Vagina (tissue), 2 donors: ENCODE measurements at regions not wholly inside any gene's neighbourhood (a gene's known extent, or its start where the extent isn't known, plus 50 kb on each side); places are given as distances from the start of the nearest gene placed in this dataset.

ENCODE experiments used
- DNase-seq, 2 donors: peaks; one replicate each; pipeline ENCODE4 v3.0.0-alpha.2; 2017; ENCODE audit errors: extremely low spot score in 2 of 2
- H3K27ac ChIP-seq: fragments of 200-600 bp; sonication (generic); one replicate; pipeline ENCODE4 v1.5.1; 2019
- H3K27me3 ChIP-seq: fragments of 200-600 bp; sonication (generic); one replicate; pipeline ENCODE4 v1.5.1; 2019
- H3K36me3 ChIP-seq, 2 donors: fragments of 200-600 bp; sonication (generic); one replicate each; pipeline ENCODE4 v1.5.1; 2017 to 2019
- H3K4me1 ChIP-seq: fragments of 200-600 bp; sonication (generic); one replicate; pipeline ENCODE4 v1.5.1; 2019
- H3K4me3 ChIP-seq, 2 donors: fragments of 200-600 bp; sonication (generic); 1 replicate in 1 of 2; 2 replicates in 1 of 2; pipeline ENCODE4 v1.5.1; 2016 to 2019
- H3K9me3 ChIP-seq: fragments of 200-600 bp; sonication (generic); one replicate; pipeline ENCODE4 v1.5.1; 2019
- CTCF ChIP-seq, 3 experiments: fragments of 450-650 bp in 2 of 3; fragments of 200-600 bp in 1 of 3; sonication (generic) in 1 of 3; IDR thresholded peaks; one replicate each; pipeline ENCODE4 v1.5.1; 2017 to 2019; ENCODE audit warnings: antibody characterized with exemption in 3 of 3, mild to moderate bottlenecking in 2 of 3, moderate library complexity in 2 of 3
- POLR2A ChIP-seq, 2 donors: fragments of 450-650 bp; IDR thresholded peaks; one replicate each; pipeline ENCODE4 v1.6.1; 2017; ENCODE audit warnings: antibody characterized with exemption in 2 of 2, mild to moderate bottlenecking in 2 of 2, moderate library complexity in 2 of 2
- POLR2AphosphoS5 ChIP-seq, 2 donors: sonication (generic); formaldehyde crosslinking; IDR thresholded peaks; one replicate each; pipeline ENCODE4 v1.9.0; 2017; ENCODE audit warnings: antibody characterized with exemption in 2 of 2, mild to moderate bottlenecking in 2 of 2, low read depth in 1 of 2; ENCODE audit not compliant: insufficient read depth in 1 of 2
- intact Hi-C: fragments of 100-400 bp; cut with DNase I; formaldehyde crosslinking; loops from one replicate; pipeline ENCODE4 v1.15.1; 2023

- DNase-seq: no peak
- TF ChIP-seq CTCF (IDR thresholded peaks at IDR 0.05) (no peak), POLR2A (IDR thresholded peaks at IDR 0.05) (no peak), POLR2AphosphoS5 (IDR thresholded peaks at IDR 0.05; ENCODE audit: insufficient read depth in 1 of 2, low read depth in 1 of 2) (no peak)
- H3K27me3 ChIP-seq: no peaks in the 10 kb centered on the region
- H3K4me3 ChIP-seq: no peak overlapping the region
- H3K27ac ChIP-seq: no peak overlapping the region
- H3K4me1 ChIP-seq: peaks cover 12% of the 10 kb centered on the region
- H3K9me3 ChIP-seq: no peaks in the 10 kb centered on the region
- no peaks in the 10 kb centered on the region for H3K36me3 ChIP-seq
- intact Hi-C loops: no loop called here
Measured at GRCh38 chr2:15681089-15681885, 89.6 kb downstream of the DDX1 start.

GRCh38 chr2:15682354-15682753 lies 90.7 kb downstream of the DDX1 start:
- Histone ChIP-seq H3K9me3 (no peaks in the 10 kb centered on the region), H3K4me1 (peaks cover 10% of the 10 kb centered on the region), H3K4me3 (no peak overlapping the region), H3K27me3 (no peaks in the 10 kb centered on the region), H3K36me3 (no peaks in the 10 kb centered on the region), H3K27ac (no peak overlapping the region)
- intact Hi-C loops: no loop called here
- DNase-seq: no peak
- TF ChIP-seq CTCF (IDR thresholded peaks at IDR 0.05) (no peak), POLR2A (IDR thresholded peaks at IDR 0.05) (no peak), POLR2AphosphoS5 (IDR thresholded peaks at IDR 0.05; ENCODE audit: insufficient read depth in 1 of 2, low read depth in 1 of 2) (no peak)

GRCh38 chr2:15684161-15685039 lies 92.7 kb downstream of the DDX1 start:
- no peaks in the 10 kb centered on the region for H3K36me3 ChIP-seq
- no peak for DNase-seq
- H3K27ac ChIP-seq: no peak overlapping the region
- intact Hi-C loops: no loop called here
- no peaks in the 10 kb centered on the region for H3K4me1 ChIP-seq
- TF ChIP-seq POLR2AphosphoS5 (IDR thresholded peaks at IDR 0.05; ENCODE audit: insufficient read depth in 1 of 2, low read depth in 1 of 2) (no peak), POLR2A (IDR thresholded peaks at IDR 0.05) (no peak), CTCF (IDR thresholded peaks at IDR 0.05) (no peak)
- H3K4me3 ChIP-seq: no peak overlapping the region
- H3K27me3 ChIP-seq: no peaks in the 10 kb centered on the region
- no peaks in the 10 kb centered on the region for H3K9me3 ChIP-seq

DNA sequence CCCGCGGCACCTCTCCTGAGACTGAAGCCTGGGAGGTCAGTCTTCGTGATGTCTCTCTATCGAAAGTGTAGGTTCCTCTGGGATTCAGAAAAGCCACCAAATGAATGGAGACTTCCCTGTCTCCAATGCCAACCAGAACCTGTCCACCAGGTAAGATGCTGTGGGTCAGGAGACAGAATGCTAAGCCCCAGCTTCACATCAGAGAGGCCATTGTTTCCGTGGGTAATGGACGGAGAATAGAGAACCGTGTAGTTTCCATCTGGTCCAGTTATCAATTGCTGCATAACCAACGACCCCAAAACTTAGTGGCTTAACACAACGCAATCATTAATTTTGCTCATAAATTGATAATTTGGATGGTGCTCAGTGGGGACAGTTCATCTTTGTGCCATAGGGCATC lies 93.5 kb downstream of the DDX1 start:
- Histone ChIP-seq H3K4me1 (no peaks in the 10 kb centered on the region), H3K36me3 (no peaks in the 10 kb centered on the region), H3K27ac (no peak overlapping the region), H3K4me3 (no peak overlapping the region), H3K9me3 (no peaks in the 10 kb centered on the region), H3K27me3 (no peaks in the 10 kb centered on the region)
- intact Hi-C loops: no loop called here
- DNase-seq: no peak
- no peak for TF ChIP-seq CTCF (IDR thresholded peaks at IDR 0.05)
- TF ChIP-seq POLR2A (IDR thresholded peaks at IDR 0.05): no peak
- no peak for TF ChIP-seq POLR2AphosphoS5 (IDR thresholded peaks at IDR 0.05; ENCODE audit: insufficient read depth in 1 of 2, low read depth in 1 of 2)
